Stimulated activated naive B cell treated with anti-CD40 and anti-IgM and Interleukin-4, amounts not matched to agents 10 μg/mL and 1 μg/mL and 100 μg/mL, for 72 hours (primary cell): ENCODE measurements at regions not wholly inside any gene's neighbourhood (a gene's known extent, or its start where the extent isn't known, plus 50 kb on each side); places are given as distances from the start of the nearest gene placed in this dataset.

Experiments
- ATAC-seq, 2 donors: fragments of 150-1000 bp; cut with Tn5 transposase; replicated peaks; 2 replicates each; pipeline ENCODE4 v1.10.0; 2021; ENCODE audit warnings: moderate library complexity in 1 of 2
- DNase-seq: peaks from one replicate; pipeline ENCODE4 v3.0.0; 2021
- H3K27ac Mint-ChIP-seq: one replicate; pipeline ENCODE4 v1.8.0; 2022; ENCODE audit warnings: mild to moderate bottlenecking, mixed read lengths
- H3K27me3 Mint-ChIP-seq, 2 donors: one replicate each; pipeline ENCODE4 v1.8.0; 2022; ENCODE audit warnings: mixed read lengths in 2 of 2
- H3K36me3 Mint-ChIP-seq, 2 donors: one replicate each; pipeline ENCODE4 v1.8.0; 2022; ENCODE audit warnings: mixed read lengths in 2 of 2, mild to moderate bottlenecking in 1 of 2
- H3K4me1 Mint-ChIP-seq, 2 donors: one replicate each; pipeline ENCODE4 v1.8.0; 2022; ENCODE audit warnings: mixed read lengths in 2 of 2, mild to moderate bottlenecking in 1 of 2
- H3K4me3 Mint-ChIP-seq, 2 donors: one replicate each; pipeline ENCODE4 v1.8.0; 2022; ENCODE audit warnings: mild to moderate bottlenecking in 2 of 2, mixed read lengths in 2 of 2, moderate library complexity in 1 of 2
- H3K9me3 Mint-ChIP-seq, 2 donors: one replicate each; pipeline ENCODE4 v1.8.0; 2022; ENCODE audit warnings: mixed read lengths in 2 of 2, mild to moderate bottlenecking in 1 of 2

DNA sequence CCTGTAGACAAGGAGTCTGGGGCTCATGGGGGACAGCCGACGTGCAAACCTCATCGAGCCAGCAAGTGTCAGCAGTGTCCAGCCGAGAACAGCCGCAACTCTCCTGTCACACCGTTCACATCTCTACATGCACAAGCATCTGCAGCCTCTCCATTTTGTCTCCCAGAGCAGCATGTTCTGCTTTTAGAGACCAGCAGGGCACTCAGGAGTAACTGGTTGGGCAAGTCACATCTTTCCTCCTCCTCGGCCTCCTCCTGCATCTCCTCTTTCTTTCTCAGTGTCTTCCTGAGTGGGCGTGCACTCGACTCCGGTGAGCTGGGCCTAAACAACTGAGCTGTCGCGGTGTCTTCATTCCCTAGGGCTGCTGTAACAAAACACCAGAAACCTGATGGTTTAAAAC, 249.9 kb downstream of the SH3BP4 start:
- ATAC-seq: no peak
- Mint-ChIP-seq H3K27me3 (peaks cover 20 to 30% of the 10 kb centered on the region in 2 donors), H3K36me3 (no peaks in the 10 kb centered on the region), H3K4me1 (peaks cover 0 to 3% of the 10 kb centered on the region in 2 donors), H3K9me3 (no peaks in the 10 kb centered on the region), H3K4me3 (no peak overlapping the region), H3K27ac (no peak overlapping the region)
- no peak for DNase-seq

DNA sequence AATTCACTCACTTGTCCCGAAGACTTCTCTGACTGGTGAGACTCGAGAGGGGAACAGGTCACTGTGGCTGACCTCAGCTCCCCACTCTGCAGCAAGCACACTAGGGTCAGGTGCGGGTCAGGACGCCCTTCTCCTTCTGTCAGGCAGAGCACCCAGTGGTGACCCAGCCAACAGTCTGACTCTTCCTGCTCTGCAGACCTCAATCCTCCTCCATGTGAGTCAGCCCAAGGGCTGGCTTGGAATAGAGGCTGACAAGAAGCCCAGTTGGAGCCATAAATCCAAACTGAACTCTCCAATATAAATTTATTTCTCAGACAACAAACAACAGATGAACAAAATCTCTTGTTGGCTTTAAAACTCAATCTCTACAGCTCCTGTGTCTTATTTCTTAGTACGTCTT, 253.1 kb downstream of the SH3BP4 start:
- Mint-ChIP-seq H3K4me1 (peaks cover 2 to 5% of the 10 kb centered on the region in 2 donors), H3K4me3 (no peak overlapping the region)
- DNase-seq: no peak

DNA sequence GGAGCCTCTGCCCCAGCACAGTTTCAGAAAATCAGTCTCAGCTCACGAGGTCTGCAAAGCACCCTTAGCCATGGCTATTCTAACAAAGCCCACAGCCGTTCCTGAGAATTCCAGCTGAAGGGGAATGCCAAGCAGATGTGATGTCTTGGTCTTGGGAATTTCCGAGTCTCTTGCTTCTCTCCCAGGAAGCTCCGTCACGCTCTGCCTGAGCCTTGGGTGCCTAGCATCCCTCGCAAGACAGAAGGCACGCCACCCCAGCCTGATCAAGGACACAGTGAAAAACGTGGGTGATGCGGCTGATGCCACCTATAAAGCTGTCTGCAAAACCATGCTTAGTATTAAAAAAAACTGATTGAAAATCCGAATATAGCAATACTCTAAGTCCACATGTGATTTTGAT, 254.6 kb downstream of the SH3BP4 start:
- DNase-seq (no peak), ATAC-seq (no peak)
- H3K27me3 Mint-ChIP-seq: peaks cover 29 to 32% of the 10 kb centered on the region in 2 donors
- H3K36me3 Mint-ChIP-seq: no peaks in the 10 kb centered on the region
- H3K9me3 Mint-ChIP-seq: peaks cover 4% of the 10 kb centered on the region in 2 donors
- H3K4me1 Mint-ChIP-seq: peaks cover 2 to 5% of the 10 kb centered on the region in 2 donors
- no peak overlapping the region for H3K4me3 Mint-ChIP-seq
- no peak overlapping the region for H3K27ac Mint-ChIP-seq

More for the DNA sequence above, 253.1 kb downstream of the SH3BP4 start:
- peaks cover 29 to 36% of the 10 kb centered on the region in 2 donors for H3K27me3 Mint-ChIP-seq
- H3K27ac Mint-ChIP-seq: no peak overlapping the region
- ATAC-seq: no peak
- H3K36me3 Mint-ChIP-seq: no peaks in the 10 kb centered on the region
- peaks cover 2 to 3% of the 10 kb centered on the region in 2 donors for H3K9me3 Mint-ChIP-seq

DNA sequence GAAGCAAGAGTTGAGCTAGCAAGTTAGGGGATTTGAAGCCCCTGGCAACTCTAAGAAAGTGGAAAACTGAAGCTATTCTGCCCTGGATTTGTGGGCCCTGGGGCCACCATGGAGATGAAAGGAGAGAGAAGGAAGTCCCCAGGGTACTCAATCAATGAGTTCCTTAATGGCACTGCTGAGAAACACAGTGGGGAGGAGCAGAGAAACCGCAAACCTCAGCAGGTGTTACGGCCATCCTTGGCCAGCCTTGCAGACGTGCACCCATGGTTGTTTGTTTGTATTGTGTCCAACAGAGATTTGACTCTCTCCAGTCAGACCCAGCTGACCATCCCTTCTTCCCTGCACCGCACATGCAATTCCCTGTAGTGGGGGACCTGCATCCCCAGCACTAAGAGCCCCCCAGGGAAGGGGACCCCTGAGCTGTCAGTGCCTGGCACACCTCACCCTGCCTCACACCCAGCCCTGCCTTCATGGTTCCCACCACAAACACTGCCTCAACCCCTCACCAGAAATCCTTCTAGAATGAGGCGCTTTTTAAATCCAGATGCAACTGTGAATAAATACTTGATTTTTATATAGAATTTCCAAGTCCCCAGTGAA, 255.3 kb downstream of the SH3BP4 start:
- ATAC-seq (no peak), DNase-seq (no peak)
- Mint-ChIP-seq H3K27me3 (peaks cover 25 to 34% of the 10 kb centered on the region in 2 donors), H3K27ac (no peak overlapping the region), H3K9me3 (peaks cover 4% of the 10 kb centered on the region in 2 donors), H3K4me3 (no peak overlapping the region), H3K4me1 (peaks cover 2 to 5% of the 10 kb centered on the region in 2 donors), H3K36me3 (no peaks in the 10 kb centered on the region)

DNA sequence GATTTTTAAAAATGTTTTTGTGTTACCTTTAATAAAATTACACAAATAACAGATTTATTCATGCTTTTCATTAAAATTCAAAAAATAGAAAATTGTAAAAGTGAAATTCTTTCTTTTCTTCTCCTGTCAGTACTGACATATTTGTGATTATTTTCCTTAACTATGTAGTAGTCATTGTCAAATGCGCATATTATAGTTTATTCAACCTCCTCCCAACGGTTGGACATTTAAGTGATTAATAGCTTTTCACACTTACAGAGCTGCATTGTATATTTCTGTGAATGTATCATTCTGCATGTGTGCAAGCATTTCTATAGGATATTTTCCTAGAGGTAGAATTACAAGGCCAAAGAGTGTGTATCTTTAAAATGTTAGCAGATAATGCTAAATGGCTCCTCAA, 259.2 kb downstream of the SH3BP4 start:
- Mint-ChIP-seq H3K27me3 (peaks cover 37 to 55% of the 10 kb centered on the region in 2 donors), H3K36me3 (no peaks in the 10 kb centered on the region), H3K27ac (no peak overlapping the region), H3K9me3 (peaks cover 4% of the 10 kb centered on the region in 2 donors), H3K4me3 (no peak overlapping the region), H3K4me1 (peaks cover 2 to 5% of the 10 kb centered on the region in 2 donors)
- no peak for DNase-seq
- no peak for ATAC-seq

DNA sequence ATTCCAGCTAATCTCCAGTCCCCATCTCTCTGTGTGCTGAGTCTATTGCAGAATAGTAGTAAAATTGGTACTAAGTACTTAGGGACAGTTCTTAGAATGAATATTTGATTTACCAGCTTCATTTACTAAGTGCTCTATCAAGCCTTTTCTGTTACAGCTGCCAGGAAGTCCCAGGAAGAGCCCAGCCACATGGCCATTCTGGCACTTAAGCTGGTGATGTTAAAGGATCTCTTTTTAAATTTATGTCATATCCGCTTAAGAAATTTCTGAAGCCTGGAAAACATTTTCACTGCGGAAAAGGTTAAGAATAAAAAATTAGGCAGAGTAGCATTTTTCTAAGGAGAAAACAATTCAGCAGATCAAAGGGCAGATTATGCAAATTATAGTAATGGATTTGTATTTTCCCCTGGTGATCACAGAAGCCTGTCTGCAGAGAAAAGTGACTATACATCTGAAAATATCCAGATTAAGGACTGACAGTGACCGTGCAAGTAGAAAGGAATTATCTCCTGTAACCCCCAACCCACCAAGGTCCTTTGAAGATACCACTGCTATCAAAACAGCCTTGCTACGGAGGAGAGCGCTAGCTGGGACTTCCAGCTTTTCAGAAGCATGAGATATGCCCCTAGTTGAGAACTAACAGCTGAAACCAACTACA, 260.8 kb downstream of the SH3BP4 start:
- H3K9me3 Mint-ChIP-seq: peaks cover 4% of the 10 kb centered on the region in 2 donors
- no peaks in the 10 kb centered on the region for H3K4me1 Mint-ChIP-seq
- peaks cover 34 to 44% of the 10 kb centered on the region in 2 donors for H3K27me3 Mint-ChIP-seq
- no peak for DNase-seq
- ATAC-seq: no peak
- no peak overlapping the region for H3K27ac Mint-ChIP-seq
- no peak overlapping the region for H3K4me3 Mint-ChIP-seq
- no peaks in the 10 kb centered on the region for H3K36me3 Mint-ChIP-seq

DNA sequence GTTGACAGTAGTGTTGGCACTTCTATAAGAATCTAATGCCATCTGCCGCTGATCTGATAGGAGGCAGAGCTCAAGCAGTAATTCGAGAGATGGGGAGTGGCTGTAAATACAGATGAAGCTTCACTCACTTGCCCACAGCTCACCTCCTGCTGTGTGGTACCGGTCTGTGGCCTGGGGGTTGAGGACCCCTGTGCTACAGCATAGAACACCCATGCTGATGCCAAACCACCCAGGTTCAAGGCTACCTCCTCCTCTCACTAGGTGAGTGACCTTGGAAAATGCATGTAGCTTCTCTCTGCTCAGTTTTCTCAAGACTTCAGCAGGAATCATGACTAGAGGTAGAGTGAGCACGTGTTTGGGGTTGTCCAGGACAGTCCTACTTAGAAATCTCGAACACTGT, 263.4 kb downstream of the SH3BP4 start:
- DNase-seq: no peak
- Mint-ChIP-seq H3K4me3 (no peak overlapping the region), H3K4me1 (no peaks in the 10 kb centered on the region), H3K9me3 (no peaks in the 10 kb centered on the region), H3K27me3 (peaks cover 39 to 53% of the 10 kb centered on the region in 2 donors), H3K27ac (no peak overlapping the region), H3K36me3 (no peaks in the 10 kb centered on the region)
- ATAC-seq: no peak

DNA sequence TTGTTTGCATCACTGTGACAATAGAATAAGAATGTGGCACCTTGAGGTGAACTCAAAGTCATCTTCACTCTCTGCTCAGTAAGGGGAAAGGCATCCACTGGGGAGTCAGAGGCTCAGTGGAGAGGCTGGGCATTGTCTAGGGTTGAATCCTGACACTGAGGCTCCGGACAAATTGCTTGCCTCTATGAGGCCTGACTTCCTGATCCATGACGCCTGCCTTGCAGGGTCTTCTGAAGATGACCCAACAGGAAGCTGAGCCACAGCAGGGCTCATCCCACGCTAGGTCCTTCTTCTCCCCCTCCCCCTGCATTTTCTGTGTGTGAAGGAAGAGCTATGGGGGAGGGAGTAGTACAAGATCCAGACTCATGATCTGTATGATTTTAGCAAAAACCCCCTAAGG, 265.1 kb downstream of the SH3BP4 start:
- H3K4me1 Mint-ChIP-seq: no peaks in the 10 kb centered on the region
- H3K4me3 Mint-ChIP-seq: no peak overlapping the region
- H3K27ac Mint-ChIP-seq: no peak overlapping the region
- H3K27me3 Mint-ChIP-seq: peaks cover 40 to 52% of the 10 kb centered on the region in 2 donors
- no peak for DNase-seq
- H3K36me3 Mint-ChIP-seq: no peaks in the 10 kb centered on the region
- ATAC-seq: no peak
- no peaks in the 10 kb centered on the region for H3K9me3 Mint-ChIP-seq

DNA sequence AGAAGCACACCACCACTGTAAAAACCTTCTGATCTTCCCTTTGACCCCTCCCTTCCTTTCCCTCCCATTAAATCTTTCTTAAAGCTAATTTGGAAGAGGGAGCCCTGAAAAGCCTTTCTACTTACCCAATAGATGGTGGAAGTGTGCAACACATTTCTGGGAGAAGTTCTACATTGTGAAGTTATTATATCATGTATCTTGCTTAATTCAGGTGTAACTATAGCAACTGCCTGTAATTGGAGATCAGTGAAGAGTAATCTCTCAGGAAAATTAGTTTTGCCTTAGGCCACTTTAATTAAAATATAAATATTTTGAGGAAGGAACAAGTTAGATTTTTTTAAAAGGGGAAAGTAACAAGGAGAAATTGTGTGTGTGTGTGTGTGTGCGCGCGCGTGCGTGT, 266.0 kb downstream of the SH3BP4 start:
- Mint-ChIP-seq H3K4me1 (no peaks in the 10 kb centered on the region), H3K27me3 (peaks cover 40 to 48% of the 10 kb centered on the region in 2 donors), H3K27ac (no peak overlapping the region), H3K9me3 (no peaks in the 10 kb centered on the region), H3K36me3 (no peaks in the 10 kb centered on the region), H3K4me3 (no peak overlapping the region)
- DNase-seq: no peak
- ATAC-seq: no peak

DNA sequence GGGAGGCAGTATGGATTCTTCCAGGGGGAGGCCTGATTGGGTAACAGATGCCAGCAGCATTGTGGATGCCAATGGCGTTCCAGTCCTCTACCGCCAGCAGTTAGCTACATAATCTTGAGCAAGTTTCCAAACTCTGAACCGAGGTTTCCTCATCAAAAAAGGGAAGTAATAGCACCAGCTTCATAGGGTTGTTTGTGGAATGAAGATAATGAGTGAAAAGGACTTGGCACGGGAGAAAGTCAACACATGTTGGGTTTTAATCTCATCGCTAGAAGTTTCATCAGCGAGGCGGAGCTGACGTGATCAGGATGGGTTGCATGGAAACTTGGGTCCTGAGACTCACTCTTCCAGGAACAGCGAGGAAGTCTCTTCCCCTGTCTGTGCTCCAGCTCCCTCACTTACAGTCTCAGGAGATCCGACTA, 266.7 kb downstream of the SH3BP4 start:
- Mint-ChIP-seq H3K27me3 (peaks cover 37 to 44% of the 10 kb centered on the region in 2 donors), H3K4me3 (no peak overlapping the region), H3K27ac (no peak overlapping the region), H3K36me3 (no peaks in the 10 kb centered on the region), H3K9me3 (no peaks in the 10 kb centered on the region), H3K4me1 (no peaks in the 10 kb centered on the region)
- DNase-seq (no peak), ATAC-seq (no peak)

DNA sequence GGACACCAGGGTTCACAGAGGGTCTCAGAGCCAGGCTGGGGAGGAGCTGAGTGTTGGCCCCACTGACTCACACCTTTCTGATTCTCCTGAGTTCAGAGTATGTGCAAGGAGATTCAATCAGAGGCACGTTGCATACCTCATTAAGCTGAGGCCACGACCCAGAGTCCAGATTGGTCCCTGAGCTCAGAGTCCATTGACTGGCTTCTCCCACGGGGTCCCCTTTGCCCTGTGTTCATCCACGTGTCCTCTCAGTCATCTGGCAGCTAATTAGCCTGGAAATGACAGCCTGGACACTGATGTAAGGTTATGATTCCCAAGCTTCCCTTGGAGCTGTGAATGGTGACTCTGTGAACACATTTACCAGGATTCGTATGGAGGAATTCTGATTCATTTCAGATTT, 267.2 kb downstream of the SH3BP4 start:
- Mint-ChIP-seq H3K4me3 (no peak overlapping the region), H3K27me3 (peaks cover 36 to 44% of the 10 kb centered on the region in 2 donors), H3K4me1 (no peaks in the 10 kb centered on the region), H3K9me3 (peaks cover 0 to 5% of the 10 kb centered on the region in 2 donors), H3K27ac (no peak overlapping the region), H3K36me3 (no peaks in the 10 kb centered on the region)
- DNase-seq (no peak), ATAC-seq (no peak)

DNA sequence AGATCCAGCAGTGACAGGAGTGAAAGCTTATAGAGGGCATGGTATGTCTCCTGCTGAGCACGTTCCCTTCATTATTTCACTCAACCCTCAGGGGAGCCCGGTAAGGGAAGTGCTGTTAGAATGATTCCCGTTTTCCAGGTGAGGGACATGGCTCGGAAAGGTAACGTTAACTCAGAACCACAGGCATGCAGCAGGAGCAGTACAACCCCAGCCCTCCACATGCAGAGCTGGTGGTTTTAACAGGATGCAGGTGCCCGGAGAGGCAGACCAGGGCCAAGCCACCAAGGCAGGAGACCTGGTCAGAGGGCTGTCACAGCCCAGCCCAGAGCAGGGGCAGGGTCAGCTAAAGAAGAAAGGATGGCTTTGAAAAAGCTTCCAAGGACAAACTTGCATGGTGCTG, 268.5 kb downstream of the SH3BP4 start:
- Mint-ChIP-seq H3K9me3 (peaks cover 0 to 5% of the 10 kb centered on the region in 2 donors), H3K27ac (no peak overlapping the region), H3K27me3 (peaks cover 34 to 35% of the 10 kb centered on the region in 2 donors), H3K4me3 (no peak overlapping the region), H3K4me1 (no peaks in the 10 kb centered on the region), H3K36me3 (no peaks in the 10 kb centered on the region)
- ATAC-seq: no peak
- no peak for DNase-seq

DNA sequence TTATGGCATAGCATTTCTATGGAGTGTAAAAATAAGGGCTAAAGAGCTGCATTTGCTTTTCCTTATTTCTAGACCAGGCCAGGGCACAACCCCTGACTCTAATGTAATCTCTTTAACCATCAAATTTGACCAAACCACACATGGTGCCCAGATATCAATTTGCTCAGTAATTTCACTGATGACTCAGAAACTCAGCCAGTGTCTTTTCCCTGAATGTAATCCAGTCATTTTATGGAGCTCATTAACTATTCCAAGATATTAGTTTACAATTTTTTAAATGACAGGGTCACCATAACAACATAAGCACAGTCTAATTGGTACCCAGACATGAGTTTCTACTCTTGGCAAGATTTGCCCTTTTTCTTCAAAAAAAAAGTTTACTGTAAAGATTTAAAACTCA, 270.8 kb upstream of the AGAP1 start:
- ATAC-seq (no peak), DNase-seq (no peak)
- Mint-ChIP-seq H3K4me3 (no peak overlapping the region), H3K36me3 (no peaks in the 10 kb centered on the region), H3K4me1 (no peaks in the 10 kb centered on the region), H3K9me3 (peaks cover 0 to 5% of the 10 kb centered on the region in 2 donors), H3K27me3 (peaks cover 23 to 29% of the 10 kb centered on the region in 2 donors), H3K27ac (no peak overlapping the region)

DNA sequence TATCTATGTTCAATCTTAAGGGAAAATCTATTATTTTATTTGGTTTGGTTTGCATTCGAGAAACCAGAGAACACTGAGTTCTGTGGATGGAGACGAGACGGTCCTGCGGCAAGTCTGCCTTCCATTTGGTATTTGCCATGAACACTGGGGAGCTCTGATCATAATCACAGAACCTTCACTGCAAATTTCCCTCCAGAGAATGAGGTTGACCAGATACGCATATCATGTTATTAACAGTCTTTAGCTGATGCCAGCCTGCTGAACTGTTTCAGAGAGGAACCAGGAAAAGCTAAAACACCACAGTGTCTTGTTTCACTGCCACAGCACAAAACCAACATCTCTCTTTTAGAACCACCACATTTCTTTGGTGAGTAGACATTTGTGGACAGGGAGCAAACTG, 269.4 kb upstream of the AGAP1 start:
- H3K4me1 Mint-ChIP-seq: no peaks in the 10 kb centered on the region
- H3K27ac Mint-ChIP-seq: no peak overlapping the region
- peaks cover 24 to 29% of the 10 kb centered on the region in 2 donors for H3K27me3 Mint-ChIP-seq
- peaks cover 0 to 5% of the 10 kb centered on the region in 2 donors for H3K9me3 Mint-ChIP-seq
- no peak for DNase-seq
- H3K4me3 Mint-ChIP-seq: no peak overlapping the region
- ATAC-seq: no peak
- no peaks in the 10 kb centered on the region for H3K36me3 Mint-ChIP-seq

DNA sequence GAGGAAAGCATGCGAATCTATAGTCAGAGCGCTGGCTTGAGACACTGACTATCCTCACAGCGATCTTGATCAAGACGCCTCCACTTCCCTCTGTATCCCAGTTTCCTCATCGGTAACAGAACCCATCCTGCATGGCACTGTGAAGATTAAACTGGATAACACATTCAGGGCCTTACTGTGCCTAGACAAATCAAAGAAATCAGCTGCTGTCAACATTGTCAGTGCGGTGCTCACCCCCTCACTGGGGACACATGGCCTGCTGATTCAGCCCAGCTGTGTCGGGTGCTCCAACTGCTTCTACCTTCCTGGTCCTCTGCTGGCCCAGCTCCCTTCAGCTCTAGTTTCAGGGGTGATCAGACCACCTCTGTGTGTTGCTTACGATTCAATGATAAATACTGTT, 268.6 kb upstream of the AGAP1 start:
- Mint-ChIP-seq H3K4me3 (no peak overlapping the region), H3K36me3 (no peaks in the 10 kb centered on the region), H3K27ac (no peak overlapping the region), H3K9me3 (peaks cover 0 to 5% of the 10 kb centered on the region in 2 donors), H3K27me3 (peaks cover 20 to 21% of the 10 kb centered on the region in 2 donors), H3K4me1 (no peaks in the 10 kb centered on the region)
- ATAC-seq (no peak), DNase-seq (no peak)
